Activated naive CD4-positive, alpha-beta T cell treated with anti-CD3 and anti-CD28 coated beads for 36 hours (primary cell): ENCODE measurements at regions not wholly inside any gene's neighbourhood (a gene's known extent, or its start where the extent isn't known, plus 50 kb on each side); places are given as distances from the start of the nearest gene placed in this dataset.

Source experiments
- CTCF ChIA-PET: fragments of 350-600 bp; sonication (Branson Sonifier 250); formaldehyde crosslinking; loops from one replicate; lab custom pipeline; 2021; ENCODE audit warnings: antibody characterized with exemption; lab: Charles Lee
- DNase-seq: peaks from one replicate; pipeline ENCODE4 v3.0.0-alpha.2; 2020
- H3K27ac Mint-ChIP-seq: one replicate; pipeline ENCODE4 v1.8.0; 2021; ENCODE audit warnings: mild to moderate bottlenecking, mixed read lengths
- H3K27me3 Mint-ChIP-seq: one replicate; pipeline ENCODE4 v1.8.0; 2021; ENCODE audit warnings: low read depth, mixed read lengths
- H3K36me3 Mint-ChIP-seq: one replicate; pipeline ENCODE4 v1.8.0; 2021; ENCODE audit warnings: low read depth, mixed read lengths
- H3K4me1 Mint-ChIP-seq: one replicate; pipeline ENCODE4 v1.8.0; 2021; ENCODE audit warnings: low read depth, mixed read lengths
- H3K4me3 Mint-ChIP-seq: one replicate; pipeline ENCODE4 v1.8.0; 2021; ENCODE audit warnings: mild to moderate bottlenecking, moderate library complexity, mixed read lengths
- H3K9me3 Mint-ChIP-seq: one replicate; pipeline ENCODE4 v1.8.0; 2021; ENCODE audit warnings: mixed read lengths
- intact Hi-C: fragments of 100-400 bp; cut with micrococcal nuclease; formaldehyde crosslinking; loops from one replicate; pipeline ENCODE4 v1.15.1; 2023

- no peaks in the 10 kb centered on the region for H3K4me1 Mint-ChIP-seq
These were observed 77.9 kb upstream of the KLF4 start for GRCh38 chr9:107567462-107567861.

GRCh38 chr9:107566611-107567061, 77.1 kb upstream of the KLF4 start:
- no peak overlapping the region for H3K4me3 Mint-ChIP-seq
- no peaks in the 10 kb centered on the region for H3K9me3 Mint-ChIP-seq
- no peak overlapping the region for H3K27ac Mint-ChIP-seq
- DNase-seq = no peak
- no peaks in the 10 kb centered on the region for H3K4me1 Mint-ChIP-seq
- intact Hi-C loops = no loop called here
- H3K27me3 Mint-ChIP-seq = peaks cover 4% of the 10 kb centered on the region
- CTCF ChIA-PET = no interaction called here
- H3K36me3 Mint-ChIP-seq = no peaks in the 10 kb centered on the region

More at GRCh38 chr9:107567462-107567861, 77.9 kb upstream of the KLF4 start:
- Mint-ChIP-seq H3K9me3 (no peaks in the 10 kb centered on the region), H3K4me3 (no peak overlapping the region), H3K27ac (no peak overlapping the region), H3K27me3 (peaks cover 4% of the 10 kb centered on the region), H3K36me3 (no peaks in the 10 kb centered on the region)
- no peak for DNase-seq
- intact Hi-C loops = no loop called here
- CTCF ChIA-PET = no interaction called here

GRCh38 chr9:107562798-107563197, 73.2 kb upstream of the KLF4 start:
- no peak for DNase-seq
- no peaks in the 10 kb centered on the region for H3K4me1 Mint-ChIP-seq
- H3K9me3 Mint-ChIP-seq = no peaks in the 10 kb centered on the region
- H3K36me3 Mint-ChIP-seq = no peaks in the 10 kb centered on the region
- CTCF ChIA-PET = no interaction called here
- H3K27ac Mint-ChIP-seq = no peak overlapping the region
- intact Hi-C loops = no loop called here
- H3K27me3 Mint-ChIP-seq = peaks cover 4% of the 10 kb centered on the region
- no peak overlapping the region for H3K4me3 Mint-ChIP-seq

- H3K9me3 Mint-ChIP-seq = no peaks in the 10 kb centered on the region
- no peak overlapping the region for H3K4me3 Mint-ChIP-seq
- no peaks in the 10 kb centered on the region for H3K4me1 Mint-ChIP-seq
- DNase-seq = no peak
- intact Hi-C loops = no loop called here
- CTCF ChIA-PET = no interaction called here
- H3K36me3 Mint-ChIP-seq = no peaks in the 10 kb centered on the region
- no peaks in the 10 kb centered on the region for H3K27me3 Mint-ChIP-seq
- H3K27ac Mint-ChIP-seq = no peak overlapping the region
These were observed 70.0 kb upstream of the KLF4 start for GRCh38 chr9:107559494-107560086.

GRCh38 chr9:107557236-107557990, 67.8 kb upstream of the KLF4 start:
- intact Hi-C loops = no loop called here

GRCh38 chr9:107554636-107555035, 65.1 kb upstream of the KLF4 start:
- DNase-seq = no peak
- no peak overlapping the region for H3K4me3 Mint-ChIP-seq
- H3K27me3 Mint-ChIP-seq = no peaks in the 10 kb centered on the region
- CTCF ChIA-PET = no interaction called here
- no peak overlapping the region for H3K27ac Mint-ChIP-seq
- H3K9me3 Mint-ChIP-seq = no peaks in the 10 kb centered on the region
- intact Hi-C loops = no loop called here
- H3K4me1 Mint-ChIP-seq = no peaks in the 10 kb centered on the region
- no peaks in the 10 kb centered on the region for H3K36me3 Mint-ChIP-seq

More at GRCh38 chr9:107557236-107557990, 67.8 kb upstream of the KLF4 start:
- Mint-ChIP-seq H3K4me1 (no peaks in the 10 kb centered on the region), H3K27ac (no peak overlapping the region), H3K36me3 (no peaks in the 10 kb centered on the region), H3K9me3 (no peaks in the 10 kb centered on the region), H3K27me3 (no peaks in the 10 kb centered on the region), H3K4me3 (no peak overlapping the region)
- CTCF ChIA-PET = no interaction called here
- no peak for DNase-seq

- DNase-seq = peak; percentile 22
- H3K27ac Mint-ChIP-seq = peak overlapping the region; percentile 46
- H3K4me1 Mint-ChIP-seq = peaks cover 5% of the 10 kb centered on the region
- H3K9me3 Mint-ChIP-seq = no peaks in the 10 kb centered on the region
- H3K27me3 Mint-ChIP-seq = peaks cover 4% of the 10 kb centered on the region
- CTCF ChIA-PET = no interaction called here
- intact Hi-C loops = no loop called here
- no peaks in the 10 kb centered on the region for H3K36me3 Mint-ChIP-seq
- H3K4me3 Mint-ChIP-seq = no peak overlapping the region
These were observed 59.0 kb upstream of the KLF4 start for GRCh38 chr9:107548298-107549142.

GRCh38 chr9:107547772-107548297, 58.3 kb upstream of the KLF4 start:
- Mint-ChIP-seq H3K9me3 (no peaks in the 10 kb centered on the region), H3K4me3 (no peak overlapping the region), H3K27ac (no peak overlapping the region), H3K4me1 (peaks cover 5% of the 10 kb centered on the region), H3K36me3 (no peaks in the 10 kb centered on the region), H3K27me3 (peaks cover 4% of the 10 kb centered on the region)
- CTCF ChIA-PET = no interaction called here
- DNase-seq = no peak
- intact Hi-C loops = no loop called here

- DNase-seq = no peak
- no peak overlapping the region for H3K4me3 Mint-ChIP-seq
- CTCF ChIA-PET = no interaction called here
- H3K9me3 Mint-ChIP-seq = no peaks in the 10 kb centered on the region
- no peaks in the 10 kb centered on the region for H3K36me3 Mint-ChIP-seq
- intact Hi-C loops = no loop called here
- peaks cover 5% of the 10 kb centered on the region for H3K4me1 Mint-ChIP-seq
- H3K27ac Mint-ChIP-seq = no peak overlapping the region
- H3K27me3 Mint-ChIP-seq = peaks cover 4% of the 10 kb centered on the region
These were observed 57.7 kb upstream of the KLF4 start for GRCh38 chr9:107547303-107547702.

GRCh38 chr9:107546859-107547258, 57.3 kb upstream of the KLF4 start:
- Mint-ChIP-seq H3K27ac (no peak overlapping the region), H3K9me3 (no peaks in the 10 kb centered on the region), H3K4me1 (peaks cover 5% of the 10 kb centered on the region), H3K27me3 (peaks cover 4% of the 10 kb centered on the region), H3K36me3 (no peaks in the 10 kb centered on the region), H3K4me3 (no peak overlapping the region)
- intact Hi-C loops = no loop called here
- CTCF ChIA-PET = no interaction called here
- no peak for DNase-seq

GRCh38 chr9:107545036-107545435, 55.5 kb upstream of the KLF4 start:
- Mint-ChIP-seq H3K27ac (no peak overlapping the region), H3K9me3 (no peaks in the 10 kb centered on the region), H3K4me1 (peaks cover 5% of the 10 kb centered on the region), H3K36me3 (no peaks in the 10 kb centered on the region), H3K4me3 (no peak overlapping the region), H3K27me3 (peaks cover 4% of the 10 kb centered on the region)
- intact Hi-C loops = no loop called here
- CTCF ChIA-PET = no interaction called here
- no peak for DNase-seq

- intact Hi-C loops = no loop called here
- Mint-ChIP-seq H3K27me3 (peaks cover 4% of the 10 kb centered on the region), H3K4me1 (no peaks in the 10 kb centered on the region), H3K27ac (no peak overlapping the region), H3K4me3 (no peak overlapping the region), H3K36me3 (no peaks in the 10 kb centered on the region), H3K9me3 (no peaks in the 10 kb centered on the region)
- no peak for DNase-seq
- CTCF ChIA-PET = no interaction called here
These were observed 53.0 kb upstream of the KLF4 start for GRCh38 chr9:107542411-107543157.
